Stomach (tissue), 4 donors: ENCODE measurements at regions not wholly inside any gene's neighbourhood (a gene's known extent, or its start where the extent isn't known, plus 50 kb on each side); places are given as distances from the start of the nearest gene placed in this dataset.

Source experiments
- CTCF ChIP-seq, 7 experiments: fragments of 450-650 bp in 4 of 7; fragments of 200-600 bp in 3 of 7; sonication (generic) in 3 of 7; IDR thresholded peaks; one replicate each; pipeline ENCODE4 v1.5.1; 2016 to 2019; ENCODE audit warnings: antibody characterized with exemption in 7 of 7, control low read depth in 2 of 7, mild to moderate bottlenecking in 1 of 7
- EP300 ChIP-seq: sonication (generic); formaldehyde crosslinking; IDR thresholded peaks from one replicate; pipeline ENCODE4 v1.6.1; 2017; ENCODE audit warnings: antibody characterized with exemption
- POLR2A ChIP-seq, 4 donors: fragments of 450-650 bp; IDR thresholded peaks; one replicate each; pipeline ENCODE4 v1.6.1; 2016; ENCODE audit warnings: antibody characterized with exemption in 4 of 4, control low read depth in 2 of 4, mild to moderate bottlenecking in 1 of 4, moderate library complexity in 1 of 4

GRCh38 chr1:29984862-29985605 lies 738.4 kb downstream of the MATN1 start:
- TF ChIP-seq CTCF (IDR thresholded peaks at IDR 0.05) = no peak
- no peak for TF ChIP-seq EP300
- TF ChIP-seq POLR2A (IDR thresholded peaks at IDR 0.05) = no peak
